ENCODE measurements at regions not wholly inside any gene's neighbourhood (a gene's known extent, or its start where the extent isn't known, plus 50 kb on each side); places are given as distances from the start of the nearest gene placed in this dataset.
"Not testable (repeated sequence)": the region's sequence is repeated elsewhere in the genome, so short reads cannot be mapped to it uniquely, and the experiment has no call there.

DNA sequence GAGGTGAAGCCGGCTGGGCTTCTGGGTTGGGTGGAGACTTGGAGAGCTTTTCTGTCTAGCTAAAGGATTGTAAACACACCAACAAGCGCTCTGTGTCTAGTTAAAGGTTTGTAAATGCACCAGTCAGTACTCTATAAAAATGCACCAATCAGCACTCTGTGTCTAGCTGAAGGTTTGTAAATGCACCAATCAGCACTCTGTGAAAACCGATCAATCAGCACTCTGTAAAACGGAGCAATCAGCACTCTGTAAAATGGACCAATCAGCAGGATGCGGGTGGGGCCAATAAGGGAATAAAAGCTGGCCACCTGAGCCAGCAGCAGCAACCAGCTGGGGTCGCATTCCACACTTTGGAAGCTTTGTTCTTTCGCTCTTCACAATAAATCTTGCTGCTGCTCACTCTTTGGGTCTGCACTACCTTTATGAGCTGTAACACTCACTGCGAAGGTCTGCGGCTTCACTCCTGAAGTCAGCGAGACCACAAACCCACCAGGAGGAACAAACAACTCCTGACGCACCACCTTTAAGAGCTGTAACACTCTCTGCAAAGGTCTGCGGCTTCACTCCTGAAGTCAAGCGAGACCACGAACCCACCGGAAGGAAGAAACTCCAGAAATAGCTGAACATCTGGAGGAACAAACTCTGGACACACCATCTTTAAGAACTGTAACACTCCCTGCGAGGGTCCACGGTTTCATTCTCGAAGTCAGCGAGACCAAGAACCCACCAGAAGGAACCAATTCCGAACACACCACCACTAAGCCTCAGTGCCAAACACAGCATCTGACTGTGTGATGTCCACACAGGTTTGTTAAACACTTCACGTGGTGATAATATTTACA is 378.2 kb upstream of the CCDC54 start:
- H3K4me1 ChIP-seq (ENCODE audit: control insufficient read depth, insufficient read depth, low read length, poor library complexity, severe bottlenecking); H3K4me3 ChIP-seq (ENCODE audit: extremely low read depth, insufficient read depth, low read length, poor library complexity, severe bottlenecking); H3K9me3 ChIP-seq (ENCODE audit: control insufficient read depth, low read length); H3K36me3 ChIP-seq (ENCODE audit: control insufficient read depth, insufficient read depth, low read length); H3K27ac ChIP-seq (ENCODE audit: low read depth, low read length, severe bottlenecking): not testable (repeated sequence)
- WGBS, 2 experiments (ENCODE audit: insufficient coverage in 2 of 2), result 93 to 95% methylated on average over 12 to 15 of the region's 21 CpGs

DNA sequence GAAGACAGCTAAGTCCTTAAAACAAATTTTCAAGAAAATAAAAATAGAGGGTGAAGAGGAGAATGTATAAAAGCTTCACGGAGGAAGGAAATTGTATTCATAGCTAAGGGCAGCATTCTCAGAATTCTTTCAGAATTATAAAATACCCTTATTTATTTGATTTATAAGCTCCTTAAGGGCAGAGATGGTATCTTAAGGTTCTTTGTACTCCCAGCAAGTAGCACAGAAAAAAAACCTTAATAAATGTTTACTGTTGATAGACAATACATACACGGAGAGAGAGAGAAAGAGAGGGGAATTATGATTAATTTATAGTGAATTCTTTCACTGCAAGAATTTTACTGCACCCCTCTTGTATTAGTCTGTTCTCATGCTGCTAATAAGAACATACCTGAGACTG is 375.6 kb upstream of the CCDC54 start:
- WGBS, 2 experiments (ENCODE audit: insufficient coverage in 2 of 2), result no CpG with 5 or more reads among the region's 2 CpGs
- H3K27ac ChIP-seq (ENCODE audit: low read depth, low read length, severe bottlenecking), result no peak overlapping the region
- H3K9me3 ChIP-seq (ENCODE audit: control insufficient read depth, low read length), result no peaks in the 10 kb centered on the region
- H3K36me3 ChIP-seq (ENCODE audit: control insufficient read depth, insufficient read depth, low read length), result no peaks in the 10 kb centered on the region
- H3K4me3 ChIP-seq (ENCODE audit: extremely low read depth, insufficient read depth, low read length, poor library complexity, severe bottlenecking), result no peak overlapping the region
- no peaks in the 10 kb centered on the region for H3K4me1 ChIP-seq (ENCODE audit: control insufficient read depth, insufficient read depth, low read length, poor library complexity, severe bottlenecking)

DNA sequence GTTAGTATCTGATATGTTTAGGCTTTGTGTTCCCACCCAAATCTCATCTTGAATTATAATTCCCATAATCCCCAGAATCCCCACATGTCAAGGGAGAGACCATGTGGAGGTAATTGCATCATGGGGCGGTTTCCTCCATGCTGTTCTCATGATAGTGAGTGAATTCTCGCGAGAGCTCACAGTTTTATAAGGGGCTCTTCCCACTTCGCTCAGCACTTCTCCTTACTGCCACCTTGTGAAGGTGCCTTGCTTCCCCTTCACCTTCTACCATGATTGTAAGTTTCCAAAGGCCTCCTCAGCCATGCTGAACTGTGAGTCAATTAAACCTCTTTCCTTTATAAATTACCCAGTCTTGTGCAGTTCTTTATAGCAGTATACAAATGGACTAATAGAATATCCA is 371.9 kb upstream of the CCDC54 start:
- H3K4me3 ChIP-seq (ENCODE audit: extremely low read depth, insufficient read depth, low read length, poor library complexity, severe bottlenecking), result not testable (repeated sequence)
- whole genome bisulfite sequencing, 2 experiments (ENCODE audit: insufficient coverage in 2 of 2), result 69 to 80% methylated on average over 1 to 4 of the region's 4 CpGs

DNA sequence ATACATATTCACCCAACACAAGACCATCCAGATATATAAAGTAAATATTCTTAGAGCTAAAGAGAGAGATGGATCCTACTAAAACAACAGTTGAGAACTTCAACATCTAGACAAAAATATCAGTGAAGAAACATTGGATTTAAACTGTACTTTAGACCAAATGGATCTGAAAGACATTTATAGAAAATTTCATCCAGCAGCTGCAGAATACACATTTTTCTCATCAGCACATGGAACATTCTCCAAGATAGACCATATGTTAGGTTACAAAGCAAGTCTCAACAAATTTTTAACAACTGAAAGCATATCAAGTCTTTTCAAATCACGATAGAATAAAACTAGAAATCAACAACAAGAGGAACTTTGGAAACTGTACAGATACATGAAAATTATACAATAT is 369.0 kb upstream of the CCDC54 start:
- Histone ChIP-seq H3K4me3 (ENCODE audit: extremely low read depth, insufficient read depth, low read length, poor library complexity, severe bottlenecking) (no peak overlapping the region), H3K27ac (ENCODE audit: low read depth, low read length, severe bottlenecking) (no peak overlapping the region), H3K4me1 (ENCODE audit: control insufficient read depth, insufficient read depth, low read length, poor library complexity, severe bottlenecking) (no peaks in the 10 kb centered on the region), H3K9me3 (ENCODE audit: control insufficient read depth, low read length) (no peaks in the 10 kb centered on the region), H3K36me3 (ENCODE audit: control insufficient read depth, insufficient read depth, low read length) (no peaks in the 10 kb centered on the region)
- 71% methylated on average over 1 of the region's 1 CpG; no CpG with 5 or more reads in 1 of the 2 experiments for WGBS, 2 experiments (ENCODE audit: insufficient coverage in 2 of 2)

More for the DNA sequence above, 371.9 kb upstream of the CCDC54 start:
- H3K4me1 ChIP-seq (ENCODE audit: control insufficient read depth, insufficient read depth, low read length, poor library complexity, severe bottlenecking); H3K9me3 ChIP-seq (ENCODE audit: control insufficient read depth, low read length); H3K36me3 ChIP-seq (ENCODE audit: control insufficient read depth, insufficient read depth, low read length); H3K27ac ChIP-seq (ENCODE audit: low read depth, low read length, severe bottlenecking): not testable (repeated sequence)

DNA sequence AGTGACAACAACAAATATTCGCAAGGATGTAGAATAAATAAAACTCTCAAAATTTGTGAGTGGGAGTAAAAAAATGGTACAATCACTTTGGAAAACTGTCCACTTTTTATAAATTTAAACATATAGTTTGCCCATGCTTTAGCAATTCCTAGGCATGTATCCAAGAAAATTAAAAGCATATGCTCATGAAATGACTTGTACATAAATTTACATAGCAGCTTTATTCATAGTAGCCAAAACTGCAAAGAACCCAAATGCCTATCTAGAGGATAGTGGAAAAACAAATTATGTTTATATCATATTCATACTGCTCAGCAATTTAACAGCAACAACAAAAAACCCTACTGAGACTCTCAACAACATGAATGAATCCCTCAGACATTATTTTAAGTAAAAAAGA is 363.6 kb upstream of the CCDC54 start:
- Histone ChIP-seq H3K9me3 (ENCODE audit: control insufficient read depth, low read length) (no peaks in the 10 kb centered on the region), H3K36me3 (ENCODE audit: control insufficient read depth, insufficient read depth, low read length) (no peaks in the 10 kb centered on the region), H3K4me3 (ENCODE audit: extremely low read depth, insufficient read depth, low read length, poor library complexity, severe bottlenecking) (no peak overlapping the region), H3K4me1 (ENCODE audit: control insufficient read depth, insufficient read depth, low read length, poor library complexity, severe bottlenecking) (no peaks in the 10 kb centered on the region), H3K27ac (ENCODE audit: low read depth, low read length, severe bottlenecking) (no peak overlapping the region)
- WGBS, 2 experiments (ENCODE audit: insufficient coverage in 2 of 2), result no CpG with 5 or more reads among the region's 1 CpG

DNA sequence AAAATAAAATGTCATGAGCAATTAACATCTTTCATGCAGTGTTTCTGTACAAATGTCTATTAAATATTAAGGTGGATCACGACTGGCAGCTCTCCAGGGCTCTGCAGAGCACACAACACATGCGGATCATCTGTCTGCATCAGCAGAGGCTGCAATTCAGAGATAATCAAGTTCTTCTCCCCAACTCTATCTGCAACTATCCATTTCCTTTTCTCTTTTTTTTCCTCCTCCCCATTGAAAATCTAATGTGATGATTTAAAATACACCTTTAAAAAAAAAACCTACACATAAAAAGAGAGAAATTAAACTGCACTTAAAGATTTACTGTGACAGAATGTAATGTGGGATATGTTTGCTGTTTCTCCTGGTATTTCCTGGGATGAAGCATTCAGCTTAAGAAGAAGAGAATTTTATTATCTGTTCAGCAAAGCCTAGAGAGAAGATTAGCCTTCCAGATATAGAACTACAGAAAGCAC is 352.6 kb upstream of the CCDC54 start:
- no peak overlapping the region for H3K4me3 ChIP-seq (ENCODE audit: extremely low read depth, insufficient read depth, low read length, poor library complexity, severe bottlenecking)
- H3K36me3 ChIP-seq (ENCODE audit: control insufficient read depth, insufficient read depth, low read length), result no peaks in the 10 kb centered on the region
- H3K4me1 ChIP-seq (ENCODE audit: control insufficient read depth, insufficient read depth, low read length, poor library complexity, severe bottlenecking), result peaks cover 9% of the 10 kb centered on the region
- WGBS, 2 experiments (ENCODE audit: insufficient coverage in 2 of 2), result 80 to 92% methylated on average over 1 to 2 of the region's 2 CpGs
- no peaks in the 10 kb centered on the region for H3K9me3 ChIP-seq (ENCODE audit: control insufficient read depth, low read length)
- peak overlapping the region; percentile 42 for H3K27ac ChIP-seq (ENCODE audit: low read depth, low read length, severe bottlenecking)

DNA sequence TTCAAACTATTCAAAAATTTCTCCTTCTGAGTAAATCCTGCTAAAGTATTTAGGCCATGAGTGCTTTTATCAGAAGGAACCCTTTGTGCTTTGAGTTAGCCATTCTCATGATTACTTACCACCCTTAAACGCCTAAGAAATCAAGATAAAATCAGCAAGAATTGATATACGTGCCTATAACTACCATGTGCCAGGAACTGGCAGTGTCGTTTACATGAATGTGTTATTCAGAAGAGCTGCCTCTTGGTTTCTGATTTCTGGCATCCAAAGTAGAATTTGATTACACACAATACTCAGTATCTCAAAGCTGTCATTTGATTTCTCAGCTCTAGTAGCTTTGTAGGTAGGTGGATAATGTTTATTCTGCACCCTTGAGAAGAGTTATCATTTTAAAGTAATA is 351.3 kb upstream of the CCDC54 start:
- Histone ChIP-seq H3K4me3 (ENCODE audit: extremely low read depth, insufficient read depth, low read length, poor library complexity, severe bottlenecking) (no peak overlapping the region), H3K36me3 (ENCODE audit: control insufficient read depth, insufficient read depth, low read length) (no peaks in the 10 kb centered on the region), H3K27ac (ENCODE audit: low read depth, low read length, severe bottlenecking) (no peak overlapping the region), H3K9me3 (ENCODE audit: control insufficient read depth, low read length) (no peaks in the 10 kb centered on the region), H3K4me1 (ENCODE audit: control insufficient read depth, insufficient read depth, low read length, poor library complexity, severe bottlenecking) (peaks cover 9% of the 10 kb centered on the region)
- WGBS, 2 experiments (ENCODE audit: insufficient coverage in 2 of 2), result 92 to 100% methylated on average over 1 to 2 of the region's 3 CpGs

DNA sequence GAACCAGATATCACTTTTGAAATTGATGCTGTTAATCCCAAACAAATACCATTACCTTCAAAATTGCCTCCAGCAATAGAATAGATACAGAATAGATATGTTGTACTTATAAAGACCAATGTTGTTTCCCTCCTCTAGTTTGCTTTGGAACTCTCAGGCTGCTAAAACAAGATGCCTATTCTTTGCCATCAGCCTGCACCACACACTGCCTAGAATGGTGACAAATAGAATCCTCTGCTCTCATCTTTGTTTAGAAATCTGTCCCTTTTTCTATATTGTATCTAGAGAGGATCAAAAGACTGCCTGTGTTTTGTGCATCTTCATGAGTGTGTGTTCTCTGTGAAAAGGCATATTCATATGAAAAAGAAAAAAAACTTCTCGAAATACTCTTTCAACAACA is 349.2 kb upstream of the CCDC54 start:
- WGBS, 2 experiments (ENCODE audit: insufficient coverage in 2 of 2), result no CpG with 5 or more reads among the region's 1 CpG
- Histone ChIP-seq H3K27ac (ENCODE audit: low read depth, low read length, severe bottlenecking) (no peak overlapping the region), H3K4me1 (ENCODE audit: control insufficient read depth, insufficient read depth, low read length, poor library complexity, severe bottlenecking) (peaks cover 9% of the 10 kb centered on the region), H3K36me3 (ENCODE audit: control insufficient read depth, insufficient read depth, low read length) (no peaks in the 10 kb centered on the region), H3K4me3 (ENCODE audit: extremely low read depth, insufficient read depth, low read length, poor library complexity, severe bottlenecking) (no peak overlapping the region), H3K9me3 (ENCODE audit: control insufficient read depth, low read length) (no peaks in the 10 kb centered on the region)

DNA sequence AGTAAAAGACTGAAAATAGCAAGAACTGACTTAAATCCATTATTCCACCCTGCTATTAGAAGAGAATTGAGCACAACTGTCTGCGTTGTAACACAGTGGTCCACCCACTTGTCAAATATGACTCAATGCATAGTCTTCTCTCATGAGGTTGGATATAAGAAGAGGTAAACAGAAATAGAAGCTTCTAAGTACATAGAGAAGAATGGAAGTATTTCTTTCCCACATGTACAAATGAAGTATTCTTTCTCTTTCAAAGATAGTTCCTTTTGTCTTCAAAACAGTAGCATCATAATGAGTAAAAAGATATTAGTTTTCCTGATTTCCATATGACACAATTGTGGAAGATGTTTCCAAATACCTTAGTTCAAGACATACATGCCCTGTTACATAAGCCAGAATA is 348.6 kb upstream of the CCDC54 start:
- Histone ChIP-seq H3K4me1 (ENCODE audit: control insufficient read depth, insufficient read depth, low read length, poor library complexity, severe bottlenecking) (peaks cover 9% of the 10 kb centered on the region), H3K36me3 (ENCODE audit: control insufficient read depth, insufficient read depth, low read length) (no peaks in the 10 kb centered on the region), H3K4me3 (ENCODE audit: extremely low read depth, insufficient read depth, low read length, poor library complexity, severe bottlenecking) (no peak overlapping the region), H3K9me3 (ENCODE audit: control insufficient read depth, low read length) (no peaks in the 10 kb centered on the region), H3K27ac (ENCODE audit: low read depth, low read length, severe bottlenecking) (no peak overlapping the region)
- WGBS, 2 experiments (ENCODE audit: insufficient coverage in 2 of 2), result no CpG with 5 or more reads among the region's 1 CpG

DNA sequence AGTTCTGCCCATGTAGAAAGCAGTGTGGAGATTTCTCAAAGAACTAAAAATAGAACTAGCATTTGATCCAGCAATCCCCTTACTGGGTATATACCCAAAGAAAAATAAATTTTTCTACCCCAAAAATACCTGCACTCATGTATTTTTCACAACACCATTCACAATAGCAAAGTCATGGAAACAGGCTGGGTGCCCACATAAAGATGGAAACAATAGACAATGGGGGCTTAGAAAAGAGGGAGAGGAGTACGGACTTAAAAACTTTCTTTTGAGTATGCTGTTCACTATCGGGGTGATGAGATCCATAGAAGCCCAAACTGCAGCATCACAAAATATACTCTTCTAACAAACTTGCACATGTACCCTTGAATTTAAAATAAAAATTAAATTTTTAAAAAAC is 345.1 kb upstream of the CCDC54 start:
- Histone ChIP-seq H3K9me3 (ENCODE audit: control insufficient read depth, low read length) (no peaks in the 10 kb centered on the region), H3K4me1 (ENCODE audit: control insufficient read depth, insufficient read depth, low read length, poor library complexity, severe bottlenecking) (no peaks in the 10 kb centered on the region), H3K36me3 (ENCODE audit: control insufficient read depth, insufficient read depth, low read length) (no peaks in the 10 kb centered on the region), H3K4me3 (ENCODE audit: extremely low read depth, insufficient read depth, low read length, poor library complexity, severe bottlenecking) (no peak overlapping the region), H3K27ac (ENCODE audit: low read depth, low read length, severe bottlenecking) (no peak overlapping the region)
- no CpG with 5 or more reads among the region's 2 CpGs for whole genome bisulfite sequencing, 2 experiments (ENCODE audit: insufficient coverage in 2 of 2)

DNA sequence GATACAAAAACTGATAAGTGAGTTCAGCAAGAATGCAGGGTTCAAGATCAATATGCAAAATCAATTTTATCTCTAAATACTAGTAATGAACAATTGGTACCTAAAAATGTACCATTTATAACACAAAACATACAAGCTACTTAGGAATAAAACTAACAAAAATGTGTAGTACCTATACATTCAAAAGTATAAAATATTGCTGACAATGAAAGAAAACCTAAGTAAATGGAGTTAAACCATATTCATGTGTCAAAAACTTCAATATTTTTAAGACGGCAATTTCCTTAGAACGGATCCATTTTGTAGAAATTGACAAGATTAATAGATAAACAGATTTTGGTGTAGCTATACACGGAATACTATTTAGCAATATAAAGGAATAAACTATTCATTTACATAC is 343.1 kb upstream of the CCDC54 start:
- no peak overlapping the region for H3K27ac ChIP-seq (ENCODE audit: low read depth, low read length, severe bottlenecking)
- no peaks in the 10 kb centered on the region for H3K36me3 ChIP-seq (ENCODE audit: control insufficient read depth, insufficient read depth, low read length)
- no CpG with 5 or more reads among the region's 3 CpGs for WGBS, 2 experiments (ENCODE audit: insufficient coverage in 2 of 2)
- no peak overlapping the region for H3K4me3 ChIP-seq (ENCODE audit: extremely low read depth, insufficient read depth, low read length, poor library complexity, severe bottlenecking)
- H3K4me1 ChIP-seq (ENCODE audit: control insufficient read depth, insufficient read depth, low read length, poor library complexity, severe bottlenecking), result no peaks in the 10 kb centered on the region
- peaks cover 4% of the 10 kb centered on the region for H3K9me3 ChIP-seq (ENCODE audit: control insufficient read depth, low read length)
